Activated CD4-positive, alpha-beta memory T cell treated with anti-CD3 and anti-CD28 coated beads for 36 hours (primary cell): ENCODE measurements at regions not wholly inside any gene's neighbourhood (a gene's known extent, or its start where the extent isn't known, plus 50 kb on each side); places are given as distances from the start of the nearest gene placed in this dataset.

ENCODE experiments used
- CTCF ChIA-PET: fragments of 350-600 bp; sonication (Branson Sonifier 250); formaldehyde crosslinking; loops from one replicate; lab custom pipeline; 2021; ENCODE audit warnings: antibody characterized with exemption, inconsistent platforms; lab: Charles Lee
- POLR2A ChIA-PET: fragments of 350-600 bp; sonication (Branson Sonifier 250); formaldehyde crosslinking; loops from one replicate; lab custom pipeline; 2021; ENCODE audit warnings: antibody characterized with exemption; lab: Charles Lee
- DNase-seq: peaks from one replicate; pipeline ENCODE4 v3.0.0-alpha.2; 2020
- H3K27ac Mint-ChIP-seq: one replicate; pipeline ENCODE4 v1.8.0; 2021; ENCODE audit warnings: mixed read lengths
- H3K27me3 Mint-ChIP-seq: one replicate; pipeline ENCODE4 v1.8.0; 2021; ENCODE audit warnings: mixed read lengths
- H3K36me3 Mint-ChIP-seq: one replicate; pipeline ENCODE4 v1.8.0; 2021; ENCODE audit warnings: mixed read lengths
- H3K4me1 Mint-ChIP-seq: one replicate; pipeline ENCODE4 v1.8.0; 2021; ENCODE audit warnings: low read depth, mixed read lengths
- H3K4me3 Mint-ChIP-seq: one replicate; pipeline ENCODE4 v1.8.0; 2021; ENCODE audit warnings: mild to moderate bottlenecking, mixed read lengths
- H3K9me3 Mint-ChIP-seq: one replicate; pipeline ENCODE4 v1.8.0; 2021; ENCODE audit warnings: mixed read lengths
- intact Hi-C: fragments of 100-400 bp; cut with micrococcal nuclease; formaldehyde crosslinking; loops from one replicate; pipeline ENCODE4 v1.15.1; 2023

DNA sequence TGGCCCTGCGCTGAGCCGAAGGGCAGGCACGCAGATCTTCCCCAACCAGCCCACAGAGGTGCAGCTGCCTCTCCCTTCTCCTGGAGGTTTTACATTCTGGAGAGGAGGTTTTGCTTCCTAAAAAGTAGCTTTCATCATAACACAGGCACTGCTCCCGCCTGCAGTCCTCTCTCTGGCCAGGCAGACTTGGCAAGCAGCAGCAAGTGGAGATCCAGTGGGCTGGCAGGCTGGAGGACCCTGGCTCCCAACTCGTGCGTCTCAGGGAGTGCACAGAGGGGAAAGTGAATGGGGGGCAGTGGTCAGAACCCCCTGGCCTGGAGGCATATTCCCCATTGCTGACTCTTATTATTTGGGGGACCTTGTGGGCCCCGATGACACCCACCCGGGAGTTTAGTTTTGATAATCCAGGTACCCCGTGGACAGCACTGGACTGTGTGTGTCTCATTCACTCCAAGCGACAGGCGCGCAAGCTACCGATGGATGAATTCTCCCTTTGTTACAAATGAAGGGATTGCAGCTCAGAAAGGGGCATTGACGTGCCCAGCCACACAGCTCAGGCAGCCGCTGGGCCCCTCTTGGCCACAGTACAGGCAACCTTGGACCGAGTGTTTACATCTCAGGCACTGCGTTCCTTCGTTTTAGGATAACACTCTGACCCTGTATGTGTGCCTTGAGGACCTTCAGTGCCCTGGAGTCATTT, 1223.9 kb downstream of the BRD1 start:
- H3K27ac Mint-ChIP-seq: no peak overlapping the region
- no peaks in the 10 kb centered on the region for H3K36me3 Mint-ChIP-seq
- no peak for DNase-seq
- peaks cover 10% of the 10 kb centered on the region for H3K9me3 Mint-ChIP-seq
- H3K4me3 Mint-ChIP-seq: no peak overlapping the region
- intact Hi-C loops: no loop called here
- CTCF ChIA-PET: no interaction called here
- H3K27me3 Mint-ChIP-seq: no peaks in the 10 kb centered on the region
- POLR2A ChIA-PET: no interaction called here
- no peaks in the 10 kb centered on the region for H3K4me1 Mint-ChIP-seq

DNA sequence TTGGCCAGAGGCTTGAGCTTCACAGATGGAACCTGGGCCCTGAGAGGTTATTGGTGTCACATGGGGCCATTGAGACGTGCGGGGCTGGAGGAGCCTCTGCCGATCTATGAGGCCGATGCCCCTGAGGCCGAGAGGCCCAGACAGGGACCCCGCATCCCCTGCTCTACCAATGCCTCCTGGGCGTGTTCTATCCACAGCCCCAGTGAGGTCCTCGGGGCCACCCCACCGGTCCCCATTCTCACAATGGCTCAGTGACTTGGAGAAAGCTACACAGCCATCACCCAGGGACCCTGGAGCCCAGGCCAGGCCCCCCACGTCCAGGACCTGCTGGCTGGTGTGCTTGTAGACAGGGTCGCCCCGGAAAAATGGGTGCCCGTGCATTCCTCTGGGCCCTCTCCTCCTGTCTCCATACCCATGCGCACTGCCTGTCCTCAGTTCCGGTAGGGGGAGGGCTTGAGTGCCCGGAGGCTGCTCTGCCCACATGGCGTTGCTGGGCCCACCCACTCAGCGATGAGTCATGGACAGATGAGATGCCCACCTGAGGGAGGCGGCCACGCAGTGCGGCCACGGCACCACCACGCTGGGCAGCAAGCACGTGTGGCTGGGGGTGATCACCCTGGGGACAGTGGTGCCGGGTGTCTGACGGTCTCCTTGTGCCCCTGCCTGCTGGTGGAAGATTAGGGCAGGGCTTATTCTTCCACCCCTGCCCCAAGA, 1224.7 kb downstream of the BRD1 start:
- ChIA-PET CTCF (no interaction called here), POLR2A (no interaction called here)
- H3K4me3 Mint-ChIP-seq: no peak overlapping the region
- DNase-seq: no peak
- no peaks in the 10 kb centered on the region for H3K27me3 Mint-ChIP-seq
- H3K4me1 Mint-ChIP-seq: no peaks in the 10 kb centered on the region
- peaks cover 17% of the 10 kb centered on the region for H3K9me3 Mint-ChIP-seq
- H3K27ac Mint-ChIP-seq: no peak overlapping the region
- intact Hi-C loops: no loop called here
- H3K36me3 Mint-ChIP-seq: no peaks in the 10 kb centered on the region

DNA sequence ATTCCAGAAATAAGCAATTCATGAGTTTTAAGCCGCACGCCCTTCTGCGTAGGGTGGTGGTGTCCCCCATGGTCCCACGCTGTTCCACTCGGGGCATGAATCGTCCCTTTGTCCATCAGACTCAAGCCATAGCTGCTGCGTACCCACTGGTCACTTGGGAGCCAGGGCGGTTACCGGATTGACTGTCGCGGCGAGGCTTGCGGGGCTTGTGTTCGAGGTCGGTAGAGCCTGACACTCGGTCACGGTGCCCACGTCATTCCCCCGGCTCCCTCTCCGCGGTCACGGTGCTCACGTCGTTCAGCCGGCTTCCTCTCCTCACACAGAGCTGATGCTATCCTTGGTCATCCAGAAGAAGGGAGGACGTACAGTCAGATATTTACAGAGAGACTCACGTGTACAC, 1227.0 kb downstream of the BRD1 start:
- no peak overlapping the region for H3K27ac Mint-ChIP-seq
- intact Hi-C loops: no loop called here
- DNase-seq: no peak
- no peak overlapping the region for H3K4me3 Mint-ChIP-seq
- peaks cover 18% of the 10 kb centered on the region for H3K9me3 Mint-ChIP-seq
- no peaks in the 10 kb centered on the region for H3K4me1 Mint-ChIP-seq
- no peaks in the 10 kb centered on the region for H3K27me3 Mint-ChIP-seq
- POLR2A ChIA-PET: no interaction called here
- no peaks in the 10 kb centered on the region for H3K36me3 Mint-ChIP-seq
- CTCF ChIA-PET: no interaction called here

DNA sequence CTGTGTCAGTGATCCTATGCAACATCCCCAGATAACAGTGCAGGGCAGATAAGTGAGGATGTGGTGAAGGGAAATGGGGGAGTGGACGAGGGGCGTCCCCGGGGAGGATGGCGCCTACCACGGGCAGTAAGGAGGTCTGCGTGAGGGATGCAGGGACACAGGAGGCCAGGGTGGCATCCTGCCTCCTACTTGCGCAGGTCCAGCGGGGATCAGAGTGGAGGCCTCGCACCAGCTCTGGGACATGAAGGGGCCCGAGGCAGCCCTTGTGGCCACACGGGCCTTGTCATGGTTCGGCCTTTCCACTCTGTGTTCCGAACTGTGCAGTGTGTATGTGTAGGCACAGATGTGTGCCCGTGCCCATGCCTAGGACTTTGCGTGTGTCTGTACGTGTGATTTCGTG, 1227.5 kb downstream of the BRD1 start:
- ChIA-PET CTCF (no interaction called here), POLR2A (no interaction called here)
- H3K36me3 Mint-ChIP-seq: no peaks in the 10 kb centered on the region
- H3K4me1 Mint-ChIP-seq: no peaks in the 10 kb centered on the region
- H3K27me3 Mint-ChIP-seq: no peaks in the 10 kb centered on the region
- no peak overlapping the region for H3K4me3 Mint-ChIP-seq
- H3K9me3 Mint-ChIP-seq: peaks cover 17% of the 10 kb centered on the region
- DNase-seq: no peak
- H3K27ac Mint-ChIP-seq: no peak overlapping the region
- intact Hi-C loops: no loop called here

DNA sequence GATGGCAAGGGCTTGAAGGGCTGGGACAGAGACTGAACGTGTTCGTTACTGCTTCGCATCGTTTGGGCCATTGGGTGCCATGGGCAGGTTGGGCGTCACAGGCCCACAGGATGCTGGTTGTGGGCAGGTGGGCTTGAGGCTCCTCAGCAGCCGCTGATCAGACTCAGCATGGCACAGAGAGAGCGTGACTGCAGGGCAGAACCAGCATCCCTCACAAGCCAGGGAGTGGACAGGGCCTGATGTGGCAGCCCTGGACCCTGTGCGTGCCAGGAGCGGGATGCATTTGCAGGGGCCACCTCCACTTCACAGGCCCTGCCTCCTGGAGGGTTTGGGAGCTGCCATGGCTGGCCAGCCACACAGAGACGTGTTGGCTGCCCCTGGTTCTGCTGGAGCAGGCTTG, 1228.3 kb downstream of the BRD1 start:
- no peaks in the 10 kb centered on the region for H3K36me3 Mint-ChIP-seq
- no peaks in the 10 kb centered on the region for H3K4me1 Mint-ChIP-seq
- POLR2A ChIA-PET: no interaction called here
- peaks cover 11% of the 10 kb centered on the region for H3K9me3 Mint-ChIP-seq
- H3K4me3 Mint-ChIP-seq: no peak overlapping the region
- no peaks in the 10 kb centered on the region for H3K27me3 Mint-ChIP-seq
- intact Hi-C loops: no loop called here
- H3K27ac Mint-ChIP-seq: no peak overlapping the region
- DNase-seq: no peak
- CTCF ChIA-PET: no interaction called here

DNA sequence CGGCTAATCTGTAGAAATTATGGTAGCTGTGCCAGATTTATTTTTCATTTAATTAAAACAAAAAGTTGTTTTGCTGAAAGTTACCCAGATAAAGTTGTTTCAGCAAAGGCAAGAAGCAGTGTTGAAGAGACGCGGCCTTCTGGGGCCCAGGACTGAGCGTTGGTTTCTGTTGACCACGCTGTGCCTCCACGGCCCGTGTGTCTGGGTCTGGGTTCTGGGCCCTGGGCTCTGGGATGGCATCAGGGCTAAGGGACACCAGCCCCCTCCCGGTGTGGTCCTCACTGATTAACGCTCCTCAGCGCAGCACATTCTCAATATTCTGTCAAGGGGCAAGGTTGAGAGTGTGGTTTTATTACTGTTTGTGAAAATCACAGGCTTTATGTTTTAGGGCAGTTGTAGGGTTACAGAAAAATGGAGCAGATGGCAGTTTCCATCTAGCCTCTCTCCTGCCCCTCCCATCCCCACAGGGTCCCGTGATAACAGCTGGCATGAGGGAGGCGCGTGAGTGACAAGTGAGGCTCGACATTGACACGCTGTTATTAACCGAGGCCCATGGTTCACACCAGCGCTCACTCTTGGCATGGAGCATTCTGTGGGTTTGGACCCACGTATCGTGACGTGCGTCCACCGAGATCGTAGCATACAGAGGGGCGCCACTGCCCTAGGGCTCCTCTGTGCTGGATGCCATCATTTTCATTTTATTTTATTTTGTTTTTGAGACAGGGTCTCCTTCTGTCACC, 1231.4 kb downstream of the BRD1 start:
- intact Hi-C loops: no loop called here
- H3K27ac Mint-ChIP-seq: no peak overlapping the region
- CTCF ChIA-PET: no interaction called here

DNA sequence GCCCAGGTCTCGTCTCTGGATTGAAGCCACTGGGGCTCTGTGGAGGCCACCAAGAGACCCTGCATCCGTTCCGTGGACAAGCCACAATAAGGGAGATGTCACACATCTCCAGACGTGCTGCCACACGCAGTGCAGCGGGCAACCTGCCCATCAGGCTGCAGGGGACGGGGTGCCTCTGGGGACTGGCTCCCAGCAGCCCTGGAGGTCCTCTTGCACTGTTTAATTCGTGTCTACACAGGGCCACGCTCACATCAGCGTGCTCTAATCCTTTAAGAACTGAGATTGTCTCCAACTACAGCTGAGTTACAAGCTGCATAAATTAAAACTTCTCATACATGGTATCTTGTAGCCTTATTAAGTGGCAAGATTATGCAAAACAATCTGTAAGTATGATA, 1232.2 kb downstream of the BRD1 start:
- Mint-ChIP-seq H3K36me3 (no peaks in the 10 kb centered on the region), H3K27ac (no peak overlapping the region), H3K4me3 (no peak overlapping the region), H3K27me3 (no peaks in the 10 kb centered on the region), H3K9me3 (peaks cover 11% of the 10 kb centered on the region), H3K4me1 (no peaks in the 10 kb centered on the region)
- DNase-seq: no peak
- intact Hi-C loops: no loop called here
- ChIA-PET POLR2A (no interaction called here), CTCF (no interaction called here)

More for the DNA sequence above, 1231.4 kb downstream of the BRD1 start:
- Mint-ChIP-seq H3K4me1 (no peaks in the 10 kb centered on the region), H3K4me3 (no peak overlapping the region), H3K36me3 (no peaks in the 10 kb centered on the region), H3K9me3 (peaks cover 11% of the 10 kb centered on the region), H3K27me3 (no peaks in the 10 kb centered on the region)
- POLR2A ChIA-PET: no interaction called here
- no peak for DNase-seq

DNA sequence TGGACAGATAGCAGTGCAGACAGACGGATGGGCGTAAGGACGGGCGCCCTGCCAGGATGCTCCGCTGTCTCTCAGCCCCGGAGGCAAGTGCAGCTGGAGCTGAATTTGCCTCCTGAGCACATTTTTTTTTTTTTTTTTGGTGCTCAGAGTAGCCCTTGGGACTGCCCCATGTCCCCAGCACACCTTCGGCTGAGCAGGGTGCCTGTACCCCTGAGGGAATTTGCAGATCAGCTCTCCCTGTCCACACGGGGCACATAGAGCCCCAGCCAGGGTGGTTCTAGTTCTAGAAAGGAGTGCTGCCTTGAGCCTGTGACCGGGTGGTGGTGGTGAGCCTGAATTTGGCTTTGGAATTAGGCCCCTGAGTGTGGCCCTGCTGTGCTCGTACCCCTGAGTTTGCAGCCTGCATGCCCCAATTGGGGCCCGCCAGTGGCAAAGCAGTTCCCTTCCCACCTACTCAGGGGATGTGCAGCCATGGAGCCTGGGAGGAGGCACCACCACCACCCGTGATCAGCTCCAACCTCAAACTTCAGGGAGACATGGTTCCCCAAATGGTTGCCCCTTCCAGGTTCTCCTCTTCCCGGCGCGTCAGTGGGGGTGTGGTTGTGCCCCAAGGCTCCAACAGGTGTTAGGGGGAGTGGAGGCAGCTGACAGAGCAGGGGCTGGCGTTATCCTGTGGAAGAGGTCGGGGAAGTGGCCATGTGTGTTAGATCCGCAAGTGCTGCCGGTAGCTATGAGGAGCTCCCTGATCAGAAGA, 1232.7 kb downstream of the BRD1 start:
- H3K9me3 Mint-ChIP-seq: peaks cover 11% of the 10 kb centered on the region
- intact Hi-C loops: no loop called here
- no peak overlapping the region for H3K27ac Mint-ChIP-seq

DNA sequence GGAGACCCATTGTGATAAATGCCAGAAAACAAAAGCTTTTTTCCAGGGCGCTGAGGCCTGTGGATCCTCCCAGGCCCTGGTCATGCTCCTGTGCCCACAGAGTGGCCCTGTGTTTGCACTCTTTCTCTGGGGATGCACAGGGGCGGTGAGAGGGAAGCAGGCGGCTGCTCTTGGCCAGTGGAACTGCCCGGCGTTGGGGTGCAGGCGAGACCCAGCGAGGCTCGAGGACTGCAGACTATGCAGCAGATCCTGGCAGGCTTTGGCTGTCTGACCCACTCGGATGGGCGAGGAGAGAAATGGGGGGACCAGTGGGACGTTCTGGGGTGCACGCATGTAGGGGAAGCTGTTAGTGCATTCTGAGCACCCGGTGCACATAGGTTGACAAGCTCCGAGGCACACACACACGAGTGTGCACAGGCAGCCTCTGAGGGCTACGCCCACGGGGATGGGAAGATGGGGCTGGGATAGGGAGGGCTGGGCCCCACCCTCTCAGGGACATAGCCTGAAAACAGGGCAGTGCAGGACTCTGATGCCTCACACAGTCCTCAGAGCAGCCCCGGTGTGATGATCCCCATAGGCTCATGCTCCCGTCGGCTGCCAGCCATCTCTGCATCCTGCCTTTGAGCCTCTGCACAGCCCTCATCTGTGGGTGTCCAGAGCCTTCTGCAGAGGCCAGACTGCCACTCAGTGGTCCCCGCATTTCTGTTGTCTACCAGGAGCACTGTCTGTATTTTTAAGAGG, 1233.5 kb downstream of the BRD1 start:
- H3K4me1 Mint-ChIP-seq: no peaks in the 10 kb centered on the region
- intact Hi-C loops: no loop called here
- ChIA-PET POLR2A (no interaction called here), CTCF (no interaction called here)
- H3K27me3 Mint-ChIP-seq: no peaks in the 10 kb centered on the region
- no peaks in the 10 kb centered on the region for H3K36me3 Mint-ChIP-seq
- H3K9me3 Mint-ChIP-seq: peaks cover 10% of the 10 kb centered on the region
- no peak overlapping the region for H3K27ac Mint-ChIP-seq
- DNase-seq: no peak
- H3K4me3 Mint-ChIP-seq: no peak overlapping the region

More for the DNA sequence above, 1232.7 kb downstream of the BRD1 start:
- no peaks in the 10 kb centered on the region for H3K27me3 Mint-ChIP-seq
- H3K36me3 Mint-ChIP-seq: no peaks in the 10 kb centered on the region
- no peaks in the 10 kb centered on the region for H3K4me1 Mint-ChIP-seq
- POLR2A ChIA-PET: no interaction called here
- no peak overlapping the region for H3K4me3 Mint-ChIP-seq
- CTCF ChIA-PET: no interaction called here
- no peak for DNase-seq

DNA sequence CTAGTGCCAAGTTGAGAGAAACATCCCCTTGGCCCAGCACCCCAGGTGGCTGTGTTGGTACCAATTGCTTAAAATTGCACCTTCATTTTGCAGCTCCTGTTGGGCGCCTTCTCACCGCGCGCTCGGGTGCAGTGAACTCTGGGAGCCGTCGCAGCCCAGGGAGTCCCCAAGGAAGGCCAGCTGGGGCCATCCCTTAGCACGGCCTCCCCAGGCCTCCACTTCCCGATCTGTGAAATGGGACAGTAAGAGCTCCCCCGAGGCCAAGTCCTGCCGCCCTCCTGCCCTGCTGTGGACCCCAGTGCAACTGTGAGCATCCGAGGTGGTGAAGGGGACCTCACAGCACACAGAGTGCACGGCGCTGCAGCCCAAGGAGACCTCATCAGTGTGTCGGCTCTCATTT, 1234.1 kb downstream of the BRD1 start:
- Mint-ChIP-seq H3K27me3 (no peaks in the 10 kb centered on the region), H3K4me1 (no peaks in the 10 kb centered on the region), H3K9me3 (peaks cover 5% of the 10 kb centered on the region), H3K27ac (no peak overlapping the region), H3K4me3 (no peak overlapping the region), H3K36me3 (no peaks in the 10 kb centered on the region)
- intact Hi-C loops: no loop called here
- ChIA-PET POLR2A (no interaction called here), CTCF (no interaction called here)
- DNase-seq: no peak

DNA sequence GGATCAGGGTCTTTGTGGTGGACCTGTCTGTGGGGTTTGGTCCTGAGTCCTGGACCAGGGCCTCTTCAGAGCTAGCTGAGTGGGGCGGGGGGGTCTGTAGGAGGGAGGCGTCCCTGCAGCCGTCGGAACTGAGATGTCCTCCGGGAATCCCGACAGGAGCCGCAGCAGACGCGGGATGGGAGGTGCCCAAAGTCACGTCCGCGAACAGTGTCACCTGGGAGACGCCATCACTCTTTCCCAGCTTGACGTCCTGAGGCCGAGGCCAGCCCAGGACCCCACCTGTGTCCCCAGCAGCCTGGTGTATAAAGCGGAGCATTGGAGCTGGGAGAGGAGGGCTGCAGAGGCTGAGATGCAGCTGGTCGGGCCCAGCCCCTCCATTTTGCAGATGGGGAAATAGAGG, 1234.7 kb downstream of the BRD1 start:
- H3K9me3 Mint-ChIP-seq: peaks cover under 1% of the 10 kb centered on the region
- no peaks in the 10 kb centered on the region for H3K36me3 Mint-ChIP-seq
- no peaks in the 10 kb centered on the region for H3K4me1 Mint-ChIP-seq
- ChIA-PET CTCF (no interaction called here), POLR2A (no interaction called here)
- intact Hi-C loops: no loop called here
- no peaks in the 10 kb centered on the region for H3K27me3 Mint-ChIP-seq
- no peak for DNase-seq
- H3K27ac Mint-ChIP-seq: no peak overlapping the region
- H3K4me3 Mint-ChIP-seq: no peak overlapping the region

DNA sequence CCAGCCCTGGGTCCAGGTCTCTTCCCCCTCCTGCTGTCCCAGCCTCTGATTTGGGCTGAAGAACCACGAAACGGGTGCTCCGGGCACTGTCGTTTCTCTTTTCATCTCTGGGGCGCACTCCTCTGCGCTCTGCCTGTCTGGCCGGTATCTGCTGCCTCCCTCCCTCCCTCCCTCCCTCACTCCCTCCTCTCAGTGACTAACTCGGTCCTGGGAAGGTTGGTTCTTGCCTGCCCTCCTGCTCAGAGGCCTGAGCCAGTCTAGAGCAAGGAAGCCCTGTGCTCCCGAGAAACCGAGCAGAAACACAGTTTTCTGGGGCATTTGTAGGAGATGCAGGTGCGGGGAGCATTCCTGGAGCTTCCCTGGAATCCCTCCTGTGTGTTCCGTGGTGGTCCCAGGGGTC, 1235.2 kb downstream of the BRD1 start:
- ChIA-PET CTCF (no interaction called here), POLR2A (no interaction called here)
- H3K4me3 Mint-ChIP-seq: no peak overlapping the region
- no peaks in the 10 kb centered on the region for H3K9me3 Mint-ChIP-seq
- no peaks in the 10 kb centered on the region for H3K36me3 Mint-ChIP-seq
- no peak for DNase-seq
- H3K27me3 Mint-ChIP-seq: no peaks in the 10 kb centered on the region
- intact Hi-C loops: no loop called here
- H3K27ac Mint-ChIP-seq: no peak overlapping the region
- H3K4me1 Mint-ChIP-seq: no peaks in the 10 kb centered on the region
